GM23248 (cell line): ENCODE measurements at regions not wholly inside any gene's neighbourhood (a gene's known extent, or its start where the extent isn't known, plus 50 kb on each side); places are given as distances from the start of the nearest gene placed in this dataset.

Source experiments
- EZH2 ChIP-seq: fragments of 200-600 bp; sonication (generic); IDR thresholded peaks from 2 replicates; pipeline ENCODE4 v1.6.1; 2018; ENCODE audit warnings: antibody characterized with exemption, mild to moderate bottlenecking; ENCODE audit not compliant: insufficient read depth, poor library complexity, severe bottlenecking
- EZH2phosphoT487 ChIP-seq: fragments of 200-600 bp; sonication (generic); IDR thresholded peaks from 2 replicates; pipeline ENCODE4 v1.6.1; 2018; ENCODE audit warnings: antibody characterized with exemption, moderate library complexity, mild to moderate bottlenecking, low read depth; ENCODE audit not compliant: insufficient read depth

- TF ChIP-seq EZH2: no peak
- TF ChIP-seq EZH2phosphoT487: no peak
Observed at GRCh38 chr2:120957905-120958304, 222.2 kb downstream of the GLI2 start.
